Stimulated activated CD8-positive, alpha-beta memory T cell treated with anti-CD3 and anti-CD28 coated beads, Interleukin-4, amount 100 ng/mL, for 48 hours (primary cell): ENCODE measurements at regions not wholly inside any gene's neighbourhood (a gene's known extent, or its start where the extent isn't known, plus 50 kb on each side); places are given as distances from the start of the nearest gene placed in this dataset.
"Not testable (repeated sequence)": the region's sequence is repeated elsewhere in the genome, so short reads cannot be mapped to it uniquely, and the experiment has no call there.

Source experiments
- DNase-seq: peaks from one replicate; pipeline ENCODE4 v3.0.0-alpha.2; 2020

DNA sequence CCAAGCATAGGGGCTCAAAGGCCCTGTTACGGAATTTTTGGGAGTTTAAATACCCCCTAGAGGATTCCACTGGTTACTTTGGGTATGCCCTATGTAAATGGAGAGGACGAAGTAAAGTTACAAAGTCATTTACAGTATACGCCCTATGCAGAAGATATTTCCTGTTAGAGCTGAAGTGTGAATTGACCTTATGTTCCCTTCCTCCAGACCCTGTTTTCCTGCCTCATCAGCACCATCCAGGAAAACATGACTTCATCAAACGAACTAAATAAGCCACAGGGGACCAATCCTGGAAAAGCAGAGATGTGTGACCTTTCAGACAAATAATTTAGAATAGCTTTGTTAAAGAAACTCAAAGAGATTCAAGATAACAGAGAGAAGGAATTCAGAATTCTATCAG lies 177.4 kb downstream of the SQOR start:
- no peak for DNase-seq

DNA sequence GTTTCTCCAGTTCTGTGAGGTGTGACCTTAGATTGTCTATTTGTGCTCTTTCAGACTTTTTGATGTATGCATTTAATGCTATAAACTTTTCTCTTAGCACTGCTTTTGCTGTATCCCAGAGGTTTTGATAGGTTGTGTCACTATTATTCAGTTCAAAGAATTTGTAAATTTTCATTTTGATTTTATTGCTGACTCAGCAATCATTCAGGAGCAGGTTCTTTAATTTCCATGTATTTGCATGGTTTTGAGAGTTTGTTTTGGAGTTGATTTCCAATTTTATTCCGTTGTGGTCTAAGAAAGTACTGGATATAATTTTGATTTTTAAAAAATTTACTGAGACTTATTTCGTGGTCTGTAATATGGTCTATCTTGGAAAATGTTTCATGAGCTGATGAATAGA lies 182.7 kb downstream of the SQOR start:
- DNase-seq = not testable (repeated sequence)

- DNase-seq = no peak
Observed at GRCh38 chr15:45821390-45821789, 186.6 kb downstream of the SQOR start.

DNA sequence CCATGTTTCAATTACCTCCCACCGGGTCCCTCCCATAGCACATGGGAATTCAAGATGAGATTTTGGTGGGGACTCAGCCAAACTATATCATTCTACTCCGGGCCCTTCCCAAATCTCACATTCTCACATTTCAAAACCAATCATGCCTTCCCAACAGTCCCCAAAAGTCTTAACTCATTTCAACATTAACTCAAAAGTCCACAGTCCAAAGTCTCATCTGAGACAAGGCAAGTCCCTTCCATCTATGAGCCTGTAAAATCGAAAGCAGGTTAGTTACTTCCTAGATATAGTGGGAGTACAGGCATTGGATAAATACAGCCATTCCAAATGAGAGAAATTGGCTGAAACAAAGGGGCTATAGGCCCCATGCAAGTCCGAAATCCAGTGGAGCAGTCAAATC lies 188.1 kb downstream of the SQOR start:
- DNase-seq = not testable (repeated sequence)

GRCh38 chr15:45827275-45827674 lies 192.4 kb downstream of the SQOR start:
- no peak for DNase-seq

DNA sequence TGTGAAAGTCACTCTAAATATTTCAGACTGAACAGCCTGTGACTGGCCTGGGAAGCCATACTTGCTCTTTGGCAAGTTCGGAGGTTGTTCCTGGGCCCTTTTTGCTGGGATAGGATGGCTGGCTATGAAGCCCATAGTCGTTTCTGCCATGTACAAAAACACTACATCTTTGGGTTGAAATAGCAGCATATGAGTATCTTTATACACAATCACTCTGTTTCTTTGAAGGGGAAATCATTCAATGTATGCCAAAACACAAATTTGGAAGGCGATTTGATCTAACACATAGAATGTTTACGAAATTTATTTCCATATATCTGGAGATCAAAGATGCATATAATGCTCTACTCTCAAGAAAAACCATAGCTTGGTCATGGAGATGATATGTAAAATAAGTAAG lies 192.9 kb downstream of the SQOR start:
- DNase-seq = no peak

GRCh38 chr15:45829336-45830153 lies 194.7 kb downstream of the SQOR start:
- DNase-seq = no peak

GRCh38 chr15:45831787-45832186 lies 197.0 kb downstream of the SQOR start:
- DNase-seq = no peak

DNA sequence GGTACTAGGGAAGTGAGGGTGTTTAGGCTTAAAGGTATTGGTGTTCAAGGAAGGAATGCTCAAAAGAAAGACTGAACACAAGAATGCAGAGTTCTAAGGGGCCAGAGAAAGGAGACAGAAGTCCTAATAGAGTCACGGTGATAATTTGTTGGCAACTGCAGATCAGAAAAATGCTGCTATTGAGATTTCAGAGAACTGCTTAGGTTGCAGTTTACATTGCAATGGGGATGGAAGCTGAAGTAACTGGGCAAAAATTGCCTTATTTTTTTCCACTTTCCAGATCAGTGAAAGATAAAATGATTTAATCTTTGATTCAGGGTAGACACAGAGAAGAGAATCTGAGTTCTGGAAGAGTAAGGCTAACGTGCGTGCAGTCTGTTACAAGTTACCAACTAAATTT lies 199.8 kb downstream of the SQOR start:
- DNase-seq = no peak

GRCh38 chr15:45842151-45842550 lies 207.3 kb downstream of the SQOR start:
- no peak for DNase-seq

- DNase-seq = no peak
Observed at GRCh38 chr15:45847645-45848044, 212.8 kb downstream of the SQOR start.

DNA sequence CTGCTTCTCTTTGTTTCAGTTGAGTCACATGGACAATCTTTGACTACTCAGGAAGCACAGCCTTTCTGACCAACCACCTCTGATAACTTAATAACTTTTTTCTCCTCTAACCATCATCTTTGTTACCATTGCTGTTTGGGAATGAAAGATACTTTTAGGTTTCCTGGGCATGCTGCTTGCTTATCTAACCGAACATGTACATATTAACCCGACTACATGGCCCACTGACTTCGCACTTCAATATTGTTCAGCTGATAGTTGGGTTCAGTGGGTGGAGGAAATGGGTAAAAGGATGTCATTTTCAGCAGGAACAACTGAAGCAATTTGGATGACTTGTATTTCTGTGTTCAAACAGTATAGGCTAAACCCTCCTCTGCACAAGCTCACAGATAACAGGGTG lies 214.3 kb downstream of the SQOR start:
- DNase-seq = no peak

GRCh38 chr15:45854455-45855202 lies 219.8 kb downstream of the SQOR start:
- no peak for DNase-seq

GRCh38 chr15:45855210-45855906 lies 220.5 kb downstream of the SQOR start:
- DNase-seq = no peak

GRCh38 chr15:45855907-45856579 lies 221.2 kb downstream of the SQOR start:
- DNase-seq = no peak

DNA sequence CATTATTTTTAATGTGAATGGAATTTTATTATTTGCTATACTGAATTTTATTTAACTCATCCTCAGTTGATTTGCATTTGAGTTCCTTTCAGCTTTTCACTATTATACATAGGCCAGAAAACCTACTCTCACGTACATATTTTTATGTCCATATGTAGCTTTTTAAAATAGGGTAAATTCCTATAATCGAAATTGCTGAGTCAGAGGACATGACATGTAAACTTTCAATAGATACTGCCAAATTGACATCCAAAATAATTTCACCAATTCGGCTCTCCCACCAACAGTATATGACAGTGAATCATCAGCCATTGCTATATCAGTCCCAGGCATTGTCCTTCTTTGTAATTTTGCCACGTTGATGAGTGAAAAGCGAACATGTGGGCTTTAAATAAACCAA lies 222.5 kb downstream of the SQOR start:
- DNase-seq = no peak

DNA sequence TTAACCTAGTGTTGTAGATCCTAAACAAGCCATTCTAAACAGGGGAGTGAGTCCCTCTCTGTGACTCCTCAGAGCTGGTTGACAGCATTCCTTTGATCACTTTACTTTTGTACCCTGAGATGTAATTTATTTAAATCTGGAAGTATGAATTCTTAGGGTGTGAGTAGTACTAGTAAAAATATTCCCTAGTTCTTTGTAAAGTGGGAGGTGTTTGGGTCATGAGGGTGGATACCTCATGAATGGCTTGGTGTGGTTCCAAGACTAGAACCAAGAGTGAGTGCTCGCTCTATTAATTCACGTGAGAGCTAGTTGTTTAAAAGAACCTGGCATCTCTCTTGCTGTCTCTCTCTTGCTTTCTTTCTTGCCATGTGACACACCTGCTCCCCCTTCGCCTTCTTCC lies 223.7 kb downstream of the SQOR start:
- no peak for DNase-seq

- DNase-seq = no peak
Observed at GRCh38 chr15:45862034-45862433, 227.2 kb downstream of the SQOR start.

- DNase-seq = no peak
Observed at GRCh38 chr15:45863881-45864580, 229.2 kb downstream of the SQOR start.

GRCh38 chr15:45866616-45867015 lies 231.8 kb downstream of the SQOR start:
- DNase-seq = no peak

GRCh38 chr15:45867281-45867680 lies 232.5 kb downstream of the SQOR start:
- DNase-seq = no peak

GRCh38 chr15:45868109-45868691 lies 233.4 kb downstream of the SQOR start:
- no peak for DNase-seq
